Heart left ventricle (tissue), 16 donors: ENCODE measurements at regions not wholly inside any gene's neighbourhood (a gene's known extent, or its start where the extent isn't known, plus 50 kb on each side); places are given as distances from the start of the nearest gene placed in this dataset.
A peak's percentile ranks its signal among the peaks of the same experiment; 100 is the strongest.

Experiments
- ATAC-seq, 4 donors: fragments of 200-7000 bp; cut with Tn5 transposase; one replicate each; pipeline ENCODE4 v1.9.1; 2020 to 2022; ENCODE audit warnings: moderate library complexity in 4 of 4, mild to moderate bottlenecking in 3 of 4, moderate number of reproducible peaks in 1 of 4
- DNase-seq, 5 donors: peaks; one replicate each; pipeline ENCODE4 v3.0.0-alpha.2; 2020
- H3K27ac ChIP-seq, 12 donors: fragments of 200-600 bp; sonication (generic) in 4 of 12; one replicate each; pipeline versions ENCODE4 v1.5.0 to v1.8.0; 2016 to 2022; ENCODE audit warnings: mild to moderate bottlenecking in 2 of 12
- H3K27me3 ChIP-seq, 9 donors: fragments of 200-600 bp; sonication (generic) in 2 of 9; one replicate each; pipeline versions ENCODE4 v1.5.1 to v1.8.0; 2016 to 2022; ENCODE audit warnings: mild to moderate bottlenecking in 3 of 9
- H3K36me3 ChIP-seq, 9 donors: fragments of 200-600 bp; sonication (generic) in 2 of 9; one replicate each; pipeline versions ENCODE4 v1.5.0 to v1.8.0; 2018 to 2022; ENCODE audit warnings: mild to moderate bottlenecking in 2 of 9
- H3K4me1 ChIP-seq, 12 donors: fragments of 200-600 bp; sonication (generic) in 4 of 12; one replicate each; pipeline versions ENCODE4 v1.5.0 to v1.8.0; 2016 to 2022; ENCODE audit warnings: mild to moderate bottlenecking in 3 of 12
- H3K4me3 ChIP-seq, 12 donors: fragments of 200-600 bp; sonication (generic) in 4 of 12; one replicate each; pipeline versions ENCODE4 v1.5.0 to v1.8.0; 2017 to 2022; ENCODE audit warnings: mild to moderate bottlenecking in 9 of 12, moderate library complexity in 4 of 12
- H3K9me3 ChIP-seq, 12 donors: fragments of 200-600 bp; sonication (generic) in 4 of 12; one replicate each; pipeline versions ENCODE4 v1.5.0 to v1.8.0; 2016 to 2022; ENCODE audit warnings: mild to moderate bottlenecking in 1 of 12
- POLR2A ChIP-seq, 2 donors: fragments of 450-650 bp; IDR thresholded peaks; one replicate each; pipeline ENCODE4 v1.6.1; 2017; ENCODE audit warnings: antibody characterized with exemption in 2 of 2, mild to moderate bottlenecking in 2 of 2, moderate library complexity in 2 of 2
- WGBS, 4 donors: extraction: QIAGEN DNeasy Blood & Tissue Kit in 2 of 4; methylation state at CpG; one replicate each; pipeline versions ENCODE4 v1.1.5 to v1.1.7; 2013 to 2018; 5-methylcytosine and 5-hydroxymethylcytosine counted together
- intact Hi-C, 10 donors: fragments of 100-400 bp; cut with DNase I; formaldehyde crosslinking; loops; one replicate each; pipeline versions ENCODE4 v1.11.1 to v1.14.2; 2022
- TF ChIP-seq, protein P1 (sequence below), 12 donors: fragments of 200-600 bp; sonication (generic) in 4 of 12; IDR thresholded peaks; one replicate each; pipeline versions ENCODE4 v1.5.0 to v1.8.0; 2018 to 2022; ENCODE audit warnings: antibody characterized with exemption in 12 of 12, mild to moderate bottlenecking in 5 of 12
- donor health status: ischemic (EF 13 %, LVEDD 7.1; RV severe dilation, severe dysfunction).
- donor health status: healthy with polysubstance abuse.
- donor health status: DM: no; HTN: yes; CAD: no.
- donor health status: DM: no; HTN: no; CAD: no.
- donor health status: ischemic (EF 25% LVEDD 6.9; RV normal size, moderate dysfunction).
- donor health status: ischemic (EF 25% LVEDD 5.7; RV mildly dilated, moderate dysfunction).
- donor health status: healthy.
- donor health status: DM: yes; HTN: yes; CAD: no.
- donor health status: ischemic (EF 35%, LVEDD 5.7; RV mildly dilated, moderate dysfunction).
- donor health status: nonischemic (EF 11% LVEDD 7.7; RV severe dilation, severe dysfunction).
- donor health status: DM: yes; HTN: yes; CAD: no.
- donor health status: PGD.
- donor health status: ischemic (EF 29% LVEDD 5.4; RV normal size, mild dysfunction).
- donor health status: nonischemic (EF 23%, LVEDD 6.1; RV moderate dilation, normal function).

DNA sequence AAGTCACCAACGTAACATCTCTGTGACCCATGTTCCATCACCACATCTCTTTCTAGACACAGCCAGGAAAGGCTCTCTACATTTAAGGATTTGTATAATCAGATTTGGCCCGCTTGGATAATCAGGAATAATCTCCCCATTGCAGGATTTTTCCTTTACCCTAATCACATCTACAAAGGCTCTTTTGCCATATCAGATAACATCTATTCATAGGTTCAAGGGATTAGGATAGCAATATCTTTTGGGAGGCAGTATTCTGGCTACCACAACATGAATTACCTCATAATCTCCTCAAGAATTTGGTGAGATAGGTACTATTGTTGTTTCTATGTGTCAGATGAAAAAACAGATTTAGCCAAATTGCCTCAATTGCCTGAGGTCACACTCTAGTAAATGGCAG lies 142.8 kb upstream of the UBASH3B start:
- DNase-seq (no peak), ATAC-seq (no peak)
- no peak for TF ChIP-seq POLR2A (IDR thresholded peaks at IDR 0.05)
- TF ChIP-seq, protein P1, sequence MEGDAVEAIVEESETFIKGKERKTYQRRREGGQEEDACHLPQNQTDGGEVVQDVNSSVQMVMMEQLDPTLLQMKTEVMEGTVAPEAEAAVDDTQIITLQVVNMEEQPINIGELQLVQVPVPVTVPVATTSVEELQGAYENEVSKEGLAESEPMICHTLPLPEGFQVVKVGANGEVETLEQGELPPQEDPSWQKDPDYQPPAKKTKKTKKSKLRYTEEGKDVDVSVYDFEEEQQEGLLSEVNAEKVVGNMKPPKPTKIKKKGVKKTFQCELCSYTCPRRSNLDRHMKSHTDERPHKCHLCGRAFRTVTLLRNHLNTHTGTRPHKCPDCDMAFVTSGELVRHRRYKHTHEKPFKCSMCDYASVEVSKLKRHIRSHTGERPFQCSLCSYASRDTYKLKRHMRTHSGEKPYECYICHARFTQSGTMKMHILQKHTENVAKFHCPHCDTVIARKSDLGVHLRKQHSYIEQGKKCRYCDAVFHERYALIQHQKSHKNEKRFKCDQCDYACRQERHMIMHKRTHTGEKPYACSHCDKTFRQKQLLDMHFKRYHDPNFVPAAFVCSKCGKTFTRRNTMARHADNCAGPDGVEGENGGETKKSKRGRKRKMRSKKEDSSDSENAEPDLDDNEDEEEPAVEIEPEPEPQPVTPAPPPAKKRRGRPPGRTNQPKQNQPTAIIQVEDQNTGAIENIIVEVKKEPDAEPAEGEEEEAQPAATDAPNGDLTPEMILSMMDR (IDR thresholded peaks at IDR 0.05) = no peak
- Histone ChIP-seq H3K36me3 (no peaks in the 10 kb centered on the region), H3K4me1 (no peaks in the 10 kb centered on the region), H3K27ac (no peak overlapping the region), H3K9me3 (no peaks in the 10 kb centered on the region), H3K4me3 (no peak overlapping the region), H3K27me3 (peaks cover 0 to 7% (median 0%) of the 10 kb centered on the region in 9 donors)
- intact Hi-C loops = no loop called here
- 82 to 92% (median 91%) methylated on average over 2 of the region's 2 CpGs for WGBS, 4 donors

DNA sequence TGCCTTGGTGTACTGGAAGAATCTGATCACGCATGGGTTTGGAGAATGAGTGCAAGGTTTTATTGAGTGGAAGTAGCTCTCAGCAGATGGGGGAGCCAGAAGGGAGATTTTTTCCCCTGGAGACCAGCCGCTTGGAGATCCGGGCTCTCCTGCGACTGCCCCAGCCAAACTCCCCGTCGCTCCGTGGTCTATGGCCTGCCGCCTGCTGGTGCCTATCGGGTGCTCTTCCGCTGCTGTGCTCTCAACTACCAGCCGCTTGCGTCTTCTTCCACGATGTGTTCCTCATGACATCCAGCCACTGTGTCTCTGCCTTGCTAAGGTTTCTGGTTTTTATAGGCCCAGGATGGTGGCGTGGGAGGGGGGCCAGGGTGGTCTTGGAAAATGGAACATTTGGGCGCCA lies 145.6 kb upstream of the UBASH3B start:
- Histone ChIP-seq H3K27me3 (peaks cover 0 to 7% (median 0%) of the 10 kb centered on the region in 9 donors), H3K27ac (no peak overlapping the region), H3K4me1 (peaks cover 0 to 8% (median 4%) of the 10 kb centered on the region in 12 donors), H3K36me3 (no peaks in the 10 kb centered on the region), H3K9me3 (no peaks in the 10 kb centered on the region), H3K4me3 (no peak overlapping the region)
- no peak for DNase-seq
- intact Hi-C loops = loop anchor here (5.0 to 10.0 kb wide), 11 partner anchors 218 to 1195 kb away; no protein-coding TSS in a partner anchor
- TF ChIP-seq, protein P1 (IDR thresholded peaks at IDR 0.05) = no peak
- TF ChIP-seq POLR2A (IDR thresholded peaks at IDR 0.05) = no peak
- no peak for ATAC-seq
- WGBS, 4 donors = 93 to 96% (median 96%) methylated on average over 15 of the region's 15 CpGs

- no peak overlapping the region for H3K4me3 ChIP-seq
- no peak overlapping the region for H3K27ac ChIP-seq
- no peaks in the 10 kb centered on the region for H3K36me3 ChIP-seq
- intact Hi-C loops = loop anchor here (5.0 to 10.0 kb wide), 11 partner anchors 217 to 1194 kb away; no protein-coding TSS in a partner anchor
- peaks cover 0 to 11% (median 4%) of the 10 kb centered on the region in 12 donors for H3K4me1 ChIP-seq
- 88 to 90% (median 89%) methylated on average over 4 of the region's 4 CpGs for WGBS, 4 donors
- peaks cover 0 to 6% (median 0%) of the 10 kb centered on the region in 9 donors for H3K27me3 ChIP-seq
- DNase-seq = no peak
- TF ChIP-seq POLR2A (IDR thresholded peaks at IDR 0.05) = no peak
- TF ChIP-seq, protein P1 (IDR thresholded peaks at IDR 0.05) = no peak
- no peaks in the 10 kb centered on the region for H3K9me3 ChIP-seq
- ATAC-seq = no peak
Observed at GRCh38 chr11:122509091-122509490, 146.4 kb upstream of the UBASH3B start.

GRCh38 chr11:122505304-122506006 lies 150.1 kb upstream of the UBASH3B start:
- TF ChIP-seq, protein P1 (IDR thresholded peaks at IDR 0.05) = peak; percentile 73 to 93 (median 87)
- TF ChIP-seq POLR2A (IDR thresholded peaks at IDR 0.05) = no peak
- no peak overlapping the region for H3K27ac ChIP-seq
- ATAC-seq = peak; percentile 91 to 99 (median 98)
- intact Hi-C loops = loop anchor here (1.0 to 10.0 kb wide), 20 partner anchors 213 to 1191 kb away; no protein-coding TSS in a partner anchor
- H3K4me3 ChIP-seq = no peak overlapping the region
- DNase-seq = peak; percentile 79 to 82 (median 80)
- WGBS, 4 donors = 33 to 42% (median 41%) methylated on average over 8 of the region's 8 CpGs
- no peaks in the 10 kb centered on the region for H3K9me3 ChIP-seq
- H3K27me3 ChIP-seq = no peaks in the 10 kb centered on the region
- H3K36me3 ChIP-seq = no peaks in the 10 kb centered on the region
- H3K4me1 ChIP-seq = peaks cover 0 to 11% (median 4%) of the 10 kb centered on the region in 12 donors
